H1 (cell line): ENCODE measurements at regions not wholly inside any gene's neighbourhood (a gene's known extent, or its start where the extent isn't known, plus 50 kb on each side); places are given as distances from the start of the nearest gene placed in this dataset.

Source experiments
- GABPA ChIP-seq: IDR thresholded peaks from 2 replicates; pipeline ENCODE4 v1.6.1; 2011; ENCODE audit warnings: mild to moderate bottlenecking, low read length, moderate library complexity, borderline replicate concordance; ENCODE audit not compliant: insufficient read depth
- SP4 ChIP-seq: IDR thresholded peaks from 2 replicates; pipeline ENCODE4 v1.6.1; 2012; ENCODE audit warnings: low read length, inconsistent platforms
- TF ChIP-seq, protein P1 (sequence below): fragments of 300-600 bp; sonication (generic); IDR thresholded peaks from 2 replicates; pipeline ENCODE4 v1.7.1; 2012; ENCODE audit warnings: low read length, moderate library complexity, mild to moderate bottlenecking, inconsistent platforms; ENCODE audit not compliant: insufficient replicate concordance

GRCh38 chr2:41890341-41890740, 157.5 kb upstream of the PKDCC start (continued):
- TF ChIP-seq, protein P1, sequence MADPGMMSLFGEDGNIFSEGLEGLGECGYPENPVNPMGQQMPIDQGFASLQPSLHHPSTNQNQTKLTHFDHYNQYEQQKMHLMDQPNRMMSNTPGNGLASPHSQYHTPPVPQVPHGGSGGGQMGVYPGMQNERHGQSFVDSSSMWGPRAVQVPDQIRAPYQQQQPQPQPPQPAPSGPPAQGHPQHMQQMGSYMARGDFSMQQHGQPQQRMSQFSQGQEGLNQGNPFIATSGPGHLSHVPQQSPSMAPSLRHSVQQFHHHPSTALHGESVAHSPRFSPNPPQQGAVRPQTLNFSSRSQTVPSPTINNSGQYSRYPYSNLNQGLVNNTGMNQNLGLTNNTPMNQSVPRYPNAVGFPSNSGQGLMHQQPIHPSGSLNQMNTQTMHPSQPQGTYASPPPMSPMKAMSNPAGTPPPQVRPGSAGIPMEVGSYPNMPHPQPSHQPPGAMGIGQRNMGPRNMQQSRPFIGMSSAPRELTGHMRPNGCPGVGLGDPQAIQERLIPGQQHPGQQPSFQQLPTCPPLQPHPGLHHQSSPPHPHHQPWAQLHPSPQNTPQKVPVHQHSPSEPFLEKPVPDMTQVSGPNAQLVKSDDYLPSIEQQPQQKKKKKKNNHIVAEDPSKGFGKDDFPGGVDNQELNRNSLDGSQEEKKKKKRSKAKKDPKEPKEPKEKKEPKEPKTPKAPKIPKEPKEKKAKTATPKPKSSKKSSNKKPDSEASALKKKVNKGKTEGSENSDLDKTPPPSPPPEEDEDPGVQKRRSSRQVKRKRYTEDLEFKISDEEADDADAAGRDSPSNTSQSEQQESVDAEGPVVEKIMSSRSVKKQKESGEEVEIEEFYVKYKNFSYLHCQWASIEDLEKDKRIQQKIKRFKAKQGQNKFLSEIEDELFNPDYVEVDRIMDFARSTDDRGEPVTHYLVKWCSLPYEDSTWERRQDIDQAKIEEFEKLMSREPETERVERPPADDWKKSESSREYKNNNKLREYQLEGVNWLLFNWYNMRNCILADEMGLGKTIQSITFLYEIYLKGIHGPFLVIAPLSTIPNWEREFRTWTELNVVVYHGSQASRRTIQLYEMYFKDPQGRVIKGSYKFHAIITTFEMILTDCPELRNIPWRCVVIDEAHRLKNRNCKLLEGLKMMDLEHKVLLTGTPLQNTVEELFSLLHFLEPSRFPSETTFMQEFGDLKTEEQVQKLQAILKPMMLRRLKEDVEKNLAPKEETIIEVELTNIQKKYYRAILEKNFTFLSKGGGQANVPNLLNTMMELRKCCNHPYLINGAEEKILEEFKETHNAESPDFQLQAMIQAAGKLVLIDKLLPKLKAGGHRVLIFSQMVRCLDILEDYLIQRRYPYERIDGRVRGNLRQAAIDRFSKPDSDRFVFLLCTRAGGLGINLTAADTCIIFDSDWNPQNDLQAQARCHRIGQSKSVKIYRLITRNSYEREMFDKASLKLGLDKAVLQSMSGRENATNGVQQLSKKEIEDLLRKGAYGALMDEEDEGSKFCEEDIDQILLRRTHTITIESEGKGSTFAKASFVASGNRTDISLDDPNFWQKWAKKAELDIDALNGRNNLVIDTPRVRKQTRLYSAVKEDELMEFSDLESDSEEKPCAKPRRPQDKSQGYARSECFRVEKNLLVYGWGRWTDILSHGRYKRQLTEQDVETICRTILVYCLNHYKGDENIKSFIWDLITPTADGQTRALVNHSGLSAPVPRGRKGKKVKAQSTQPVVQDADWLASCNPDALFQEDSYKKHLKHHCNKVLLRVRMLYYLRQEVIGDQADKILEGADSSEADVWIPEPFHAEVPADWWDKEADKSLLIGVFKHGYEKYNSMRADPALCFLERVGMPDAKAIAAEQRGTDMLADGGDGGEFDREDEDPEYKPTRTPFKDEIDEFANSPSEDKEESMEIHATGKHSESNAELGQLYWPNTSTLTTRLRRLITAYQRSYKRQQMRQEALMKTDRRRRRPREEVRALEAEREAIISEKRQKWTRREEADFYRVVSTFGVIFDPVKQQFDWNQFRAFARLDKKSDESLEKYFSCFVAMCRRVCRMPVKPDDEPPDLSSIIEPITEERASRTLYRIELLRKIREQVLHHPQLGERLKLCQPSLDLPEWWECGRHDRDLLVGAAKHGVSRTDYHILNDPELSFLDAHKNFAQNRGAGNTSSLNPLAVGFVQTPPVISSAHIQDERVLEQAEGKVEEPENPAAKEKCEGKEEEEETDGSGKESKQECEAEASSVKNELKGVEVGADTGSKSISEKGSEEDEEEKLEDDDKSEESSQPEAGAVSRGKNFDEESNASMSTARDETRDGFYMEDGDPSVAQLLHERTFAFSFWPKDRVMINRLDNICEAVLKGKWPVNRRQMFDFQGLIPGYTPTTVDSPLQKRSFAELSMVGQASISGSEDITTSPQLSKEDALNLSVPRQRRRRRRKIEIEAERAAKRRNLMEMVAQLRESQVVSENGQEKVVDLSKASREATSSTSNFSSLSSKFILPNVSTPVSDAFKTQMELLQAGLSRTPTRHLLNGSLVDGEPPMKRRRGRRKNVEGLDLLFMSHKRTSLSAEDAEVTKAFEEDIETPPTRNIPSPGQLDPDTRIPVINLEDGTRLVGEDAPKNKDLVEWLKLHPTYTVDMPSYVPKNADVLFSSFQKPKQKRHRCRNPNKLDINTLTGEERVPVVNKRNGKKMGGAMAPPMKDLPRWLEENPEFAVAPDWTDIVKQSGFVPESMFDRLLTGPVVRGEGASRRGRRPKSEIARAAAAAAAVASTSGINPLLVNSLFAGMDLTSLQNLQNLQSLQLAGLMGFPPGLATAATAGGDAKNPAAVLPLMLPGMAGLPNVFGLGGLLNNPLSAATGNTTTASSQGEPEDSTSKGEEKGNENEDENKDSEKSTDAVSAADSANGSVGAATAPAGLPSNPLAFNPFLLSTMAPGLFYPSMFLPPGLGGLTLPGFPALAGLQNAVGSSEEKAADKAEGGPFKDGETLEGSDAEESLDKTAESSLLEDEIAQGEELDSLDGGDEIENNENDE = no peak
- TF ChIP-seq GABPA (no peak), SP4 (no peak)
